ENCODE measurements at regions not wholly inside any gene's neighbourhood (a gene's known extent, or its start where the extent isn't known, plus 50 kb on each side); places are given as distances from the start of the nearest gene placed in this dataset.

DNA sequence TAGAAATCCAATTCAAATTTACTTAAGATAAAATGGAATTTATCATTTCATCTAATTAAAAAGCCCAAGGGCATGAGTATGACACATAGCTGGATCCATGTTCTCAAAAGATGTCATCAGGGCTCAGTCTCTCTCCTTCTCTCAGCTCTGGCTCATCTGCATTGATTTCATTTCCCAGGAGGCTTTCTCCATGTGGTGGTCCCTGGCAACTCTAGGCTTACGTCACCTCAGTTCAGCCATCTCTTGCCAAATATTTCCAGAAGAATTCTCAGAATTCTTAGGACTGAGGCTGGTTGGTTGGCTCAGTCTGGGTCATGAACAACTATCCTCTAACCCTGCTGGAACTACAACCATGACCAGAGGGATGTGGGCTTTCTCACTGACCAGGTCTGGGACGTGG is 65.3 kb downstream of the FOS start:
- Histone ChIP-seq H4K91ac (ENCODE audit: low read length) (no peak overlapping the region), H3K18ac (ENCODE audit: low read depth in 1 of 2, low read length in 2 of 2) (no peak overlapping the region), H2BK12ac (ENCODE audit: low read length in 2 of 2) (peak overlapping the region in 1 of 2 experiments; percentile 37), H3K27ac (ENCODE audit: low read length, poor library complexity, severe bottlenecking) (no peak overlapping the region), H2BK5ac (ENCODE audit: low read depth, low read length, poor library complexity, severe bottlenecking) (no peak overlapping the region), H3K9me3 (ENCODE audit: control insufficient read depth, low read length) (no peaks in the 10 kb centered on the region), H3K4me2 (ENCODE audit: low read length, poor library complexity, severe bottlenecking) (no peak overlapping the region), H2AFZ (ENCODE audit: low read depth, low read length) (no peak overlapping the region), H3K4me1 (ENCODE audit: control insufficient read depth, insufficient read depth, low read depth, low read length) (no peaks in the 10 kb centered on the region), H3K36me3 (ENCODE audit: control insufficient read depth in 1 of 2, insufficient read depth in 2 of 2, low read depth in 1 of 2, low read length in 2 of 2) (no peaks in the 10 kb centered on the region), H3K79me1 (replicated peaks; ENCODE audit: low read length, poor library complexity, severe bottlenecking) (no peaks in the 10 kb centered on the region), H2BK15ac (ENCODE audit: low read depth, poor library complexity, severe bottlenecking) (no peak overlapping the region), H3K4me3 (ENCODE audit: insufficient read depth in 1 of 2, low read depth in 1 of 2, low read length in 2 of 2) (no peak overlapping the region), H2BK120ac (ENCODE audit: low read depth, low read length) (no peak overlapping the region), H3K27me3 (ENCODE audit: control insufficient read depth in 1 of 2, insufficient read depth in 1 of 2, low read length in 2 of 2) (peaks cover 3 to 41% of the 10 kb centered on the region in 2 experiments), H3K23ac (ENCODE audit: low read length in 2 of 2) (no peak overlapping the region), H3K4ac (ENCODE audit: low read depth in 1 of 2, low read length in 2 of 2) (no peak overlapping the region), H2AK5ac (ENCODE audit: low read length, severe bottlenecking) (no peak overlapping the region), H3K9ac (ENCODE audit: low read length) (no peak overlapping the region), H4K8ac (ENCODE audit: low read length) (no peak overlapping the region), H3K14ac (ENCODE audit: low read length in 2 of 2) (no peak overlapping the region)
- WGBS, result 87% methylated on average over 2 of the region's 2 CpGs
- DNase-seq, result no peak

DNA sequence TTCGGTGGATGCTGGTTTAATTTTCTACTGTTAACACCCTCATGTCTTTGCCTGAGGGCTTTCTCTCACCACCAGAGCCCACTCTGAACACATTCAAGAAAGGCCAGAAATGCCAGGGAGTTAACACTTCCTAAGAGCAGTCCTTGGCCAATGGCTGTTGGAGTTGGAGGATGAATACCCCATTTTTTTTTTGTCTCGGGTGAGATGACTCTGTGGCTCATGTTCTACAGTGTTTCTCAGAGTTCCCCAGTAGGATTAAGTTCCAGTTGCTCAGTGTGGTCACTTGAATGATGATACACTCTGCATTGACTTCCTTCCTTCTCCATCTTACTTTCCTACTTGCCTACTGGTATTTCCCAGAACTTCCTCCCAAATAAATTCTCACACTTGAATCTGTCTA is 65.8 kb downstream of the FOS start:
- no peak overlapping the region for H3K18ac ChIP-seq (ENCODE audit: low read depth in 1 of 2, low read length in 2 of 2)
- no peak overlapping the region for H3K4me2 ChIP-seq (ENCODE audit: low read length, poor library complexity, severe bottlenecking)
- H2BK120ac ChIP-seq (ENCODE audit: low read depth, low read length), result no peak overlapping the region
- H3K79me1 ChIP-seq (replicated peaks; ENCODE audit: low read length, poor library complexity, severe bottlenecking), result no peaks in the 10 kb centered on the region
- peaks cover 3 to 38% of the 10 kb centered on the region in 2 experiments for H3K27me3 ChIP-seq (ENCODE audit: control insufficient read depth in 1 of 2, insufficient read depth in 1 of 2, low read length in 2 of 2)
- H3K36me3 ChIP-seq (ENCODE audit: control insufficient read depth in 1 of 2, insufficient read depth in 2 of 2, low read depth in 1 of 2, low read length in 2 of 2), result no peaks in the 10 kb centered on the region
- 43% methylated on average over 1 of the region's 2 CpGs for WGBS
- no peak overlapping the region for H3K4ac ChIP-seq (ENCODE audit: low read depth in 1 of 2, low read length in 2 of 2)
- no peaks in the 10 kb centered on the region for H3K4me1 ChIP-seq (ENCODE audit: control insufficient read depth, insufficient read depth, low read depth, low read length)
- peak overlapping the region in 1 of 2 experiments; percentile 37 for H2BK12ac ChIP-seq (ENCODE audit: low read length in 2 of 2)
- H3K14ac ChIP-seq (ENCODE audit: low read length in 2 of 2), result no peak overlapping the region
- H2AK5ac ChIP-seq (ENCODE audit: low read length, severe bottlenecking), result no peak overlapping the region
- no peak for DNase-seq
- H2BK15ac ChIP-seq (ENCODE audit: low read depth, poor library complexity, severe bottlenecking), result no peak overlapping the region
- H3K23ac ChIP-seq (ENCODE audit: low read length in 2 of 2), result no peak overlapping the region
- no peak overlapping the region for H3K4me3 ChIP-seq (ENCODE audit: insufficient read depth in 1 of 2, low read depth in 1 of 2, low read length in 2 of 2)
- no peak overlapping the region for H2AFZ ChIP-seq (ENCODE audit: low read depth, low read length)
- H4K8ac ChIP-seq (ENCODE audit: low read length), result no peak overlapping the region
- no peak overlapping the region for H3K27ac ChIP-seq (ENCODE audit: low read length, poor library complexity, severe bottlenecking)
- H3K9ac ChIP-seq (ENCODE audit: low read length), result no peak overlapping the region
- H4K91ac ChIP-seq (ENCODE audit: low read length), result no peak overlapping the region
- H2BK5ac ChIP-seq (ENCODE audit: low read depth, low read length, poor library complexity, severe bottlenecking), result no peak overlapping the region
- H3K9me3 ChIP-seq (ENCODE audit: control insufficient read depth, low read length), result no peaks in the 10 kb centered on the region

DNA sequence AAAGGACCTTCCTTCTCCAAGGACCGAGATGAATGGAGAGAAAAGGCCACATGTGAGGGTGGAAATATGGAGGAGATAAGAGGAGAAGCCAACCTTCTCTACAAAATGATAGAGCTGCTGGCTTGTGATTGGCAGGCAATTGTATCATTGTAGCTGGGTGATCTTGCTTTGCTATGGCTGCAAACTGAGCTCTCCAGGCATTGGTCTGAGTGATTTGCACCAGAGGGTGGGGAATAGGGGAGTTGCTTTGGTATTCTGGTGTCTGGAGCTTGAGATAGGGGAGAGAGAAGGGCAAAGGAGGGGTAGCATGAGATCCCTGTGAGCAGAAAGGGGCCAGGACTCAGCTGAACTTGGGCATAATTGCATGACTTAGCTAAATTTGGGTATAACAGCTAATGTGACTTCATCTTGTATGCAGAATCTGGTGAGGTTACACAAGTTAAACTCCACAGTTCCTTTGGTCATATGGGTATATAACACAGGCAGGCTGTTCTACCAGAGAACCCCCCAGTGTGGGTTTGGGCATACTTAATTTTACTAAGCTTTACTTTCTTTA is 72.0 kb downstream of the FOS start:
- WGBS, result 83% methylated on average over 1 of the region's 1 CpG
- no peak overlapping the region for H2AK5ac ChIP-seq (ENCODE audit: low read length, severe bottlenecking)
- H3K27me3 ChIP-seq (ENCODE audit: control insufficient read depth in 1 of 2, insufficient read depth in 1 of 2, low read length in 2 of 2), result peaks cover 0 to 22% of the 10 kb centered on the region in 2 experiments
- H3K23ac ChIP-seq (ENCODE audit: low read length in 2 of 2), result no peak overlapping the region
- no peak overlapping the region for H3K4me2 ChIP-seq (ENCODE audit: low read length, poor library complexity, severe bottlenecking)
- no peak overlapping the region for H3K4ac ChIP-seq (ENCODE audit: low read depth in 1 of 2, low read length in 2 of 2)
- no peak overlapping the region for H2BK12ac ChIP-seq (ENCODE audit: low read length in 2 of 2)
- no peak overlapping the region for H4K8ac ChIP-seq (ENCODE audit: low read length)
- no peak overlapping the region for H3K14ac ChIP-seq (ENCODE audit: low read length in 2 of 2)
- no peak overlapping the region for H3K4me3 ChIP-seq (ENCODE audit: insufficient read depth in 1 of 2, low read depth in 1 of 2, low read length in 2 of 2)
- no peaks in the 10 kb centered on the region for H3K9me3 ChIP-seq (ENCODE audit: control insufficient read depth, low read length)
- H3K4me1 ChIP-seq (ENCODE audit: control insufficient read depth, insufficient read depth, low read depth, low read length), result no peaks in the 10 kb centered on the region
- H3K18ac ChIP-seq (ENCODE audit: low read depth in 1 of 2, low read length in 2 of 2), result no peak overlapping the region
- no peak for DNase-seq
- H3K9ac ChIP-seq (ENCODE audit: low read length), result no peak overlapping the region
- H3K36me3 ChIP-seq (ENCODE audit: control insufficient read depth in 1 of 2, insufficient read depth in 2 of 2, low read depth in 1 of 2, low read length in 2 of 2), result no peaks in the 10 kb centered on the region
- no peak overlapping the region for H2BK15ac ChIP-seq (ENCODE audit: low read depth, poor library complexity, severe bottlenecking)
- H3K79me1 ChIP-seq (replicated peaks; ENCODE audit: low read length, poor library complexity, severe bottlenecking), result no peaks in the 10 kb centered on the region
- no peak overlapping the region for H2AFZ ChIP-seq (ENCODE audit: low read depth, low read length)
- H3K27ac ChIP-seq (ENCODE audit: low read length, poor library complexity, severe bottlenecking), result no peak overlapping the region
- no peak overlapping the region for H2BK5ac ChIP-seq (ENCODE audit: low read depth, low read length, poor library complexity, severe bottlenecking)
- H4K91ac ChIP-seq (ENCODE audit: low read length), result no peak overlapping the region
- no peak overlapping the region for H2BK120ac ChIP-seq (ENCODE audit: low read depth, low read length)

DNA sequence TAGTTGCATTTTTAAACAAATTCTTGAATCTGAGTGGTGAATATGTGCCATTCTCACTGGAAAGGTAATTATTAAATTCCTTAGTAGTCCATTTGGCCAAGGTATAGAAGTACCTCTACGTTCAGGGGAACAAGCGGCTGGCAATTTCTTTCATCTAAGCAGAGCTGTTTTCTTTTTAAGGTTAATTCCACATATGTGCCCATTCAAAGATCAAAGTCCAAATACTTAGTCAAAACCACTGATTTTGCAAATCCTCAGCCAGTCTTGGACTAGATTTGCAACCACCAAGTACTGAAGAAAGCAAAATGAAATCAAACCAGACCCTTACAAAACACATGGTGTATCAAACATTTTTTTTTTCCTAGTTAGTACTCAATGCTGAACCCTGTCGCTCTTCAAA is 68.7 kb upstream of the JDP2 start:
- Histone ChIP-seq H3K27me3 (ENCODE audit: control insufficient read depth in 1 of 2, insufficient read depth in 1 of 2, low read length in 2 of 2) (peaks cover 0 to 40% of the 10 kb centered on the region in 2 experiments), H4K8ac (ENCODE audit: low read length) (no peak overlapping the region), H3K18ac (ENCODE audit: low read depth in 1 of 2, low read length in 2 of 2) (no peak overlapping the region), H3K9me3 (ENCODE audit: control insufficient read depth, low read length) (no peaks in the 10 kb centered on the region), H2BK15ac (ENCODE audit: low read depth, poor library complexity, severe bottlenecking) (no peak overlapping the region), H3K14ac (ENCODE audit: low read length in 2 of 2) (no peak overlapping the region), H2BK12ac (ENCODE audit: low read length in 2 of 2) (no peak overlapping the region), H2AFZ (ENCODE audit: low read depth, low read length) (no peak overlapping the region), H3K9ac (ENCODE audit: low read length) (no peak overlapping the region), H3K4me1 (ENCODE audit: control insufficient read depth, insufficient read depth, low read depth, low read length) (no peaks in the 10 kb centered on the region), H2BK5ac (ENCODE audit: low read depth, low read length, poor library complexity, severe bottlenecking) (no peak overlapping the region), H3K4me2 (ENCODE audit: low read length, poor library complexity, severe bottlenecking) (no peak overlapping the region), H3K27ac (ENCODE audit: low read length, poor library complexity, severe bottlenecking) (no peak overlapping the region), H3K23ac (ENCODE audit: low read length in 2 of 2) (no peak overlapping the region), H3K4me3 (ENCODE audit: insufficient read depth in 1 of 2, low read depth in 1 of 2, low read length in 2 of 2) (no peak overlapping the region), H2BK120ac (ENCODE audit: low read depth, low read length) (no peak overlapping the region), H3K4ac (ENCODE audit: low read depth in 1 of 2, low read length in 2 of 2) (no peak overlapping the region), H3K36me3 (ENCODE audit: control insufficient read depth in 1 of 2, insufficient read depth in 2 of 2, low read depth in 1 of 2, low read length in 2 of 2) (no peaks in the 10 kb centered on the region), H2AK5ac (ENCODE audit: low read length, severe bottlenecking) (no peak overlapping the region), H3K79me1 (replicated peaks; ENCODE audit: low read length, poor library complexity, severe bottlenecking) (no peaks in the 10 kb centered on the region), H4K91ac (ENCODE audit: low read length) (no peak overlapping the region)
- WGBS, result 96% methylated on average over 2 of the region's 3 CpGs
- DNase-seq, result no peak
